Right renal pelvis (tissue), 4 donors: ENCODE measurements at regions not wholly inside any gene's neighbourhood (a gene's known extent, or its start where the extent isn't known, plus 50 kb on each side); places are given as distances from the start of the nearest gene placed in this dataset.
A peak's percentile ranks its signal among the peaks of the same experiment; 100 is the strongest.

ENCODE experiments used
- DNase-seq, 4 donors: peaks; one replicate each; pipeline ENCODE4 v3.0.0-alpha.2; 2013; ENCODE audit warnings: low read depth in 4 of 4, low spot score in 3 of 4, missing footprints in 1 of 4

GRCh38 chr2:139854769-139855483, 1074.7 kb upstream of the NXPH2 start:
- no peak for DNase-seq

DNA sequence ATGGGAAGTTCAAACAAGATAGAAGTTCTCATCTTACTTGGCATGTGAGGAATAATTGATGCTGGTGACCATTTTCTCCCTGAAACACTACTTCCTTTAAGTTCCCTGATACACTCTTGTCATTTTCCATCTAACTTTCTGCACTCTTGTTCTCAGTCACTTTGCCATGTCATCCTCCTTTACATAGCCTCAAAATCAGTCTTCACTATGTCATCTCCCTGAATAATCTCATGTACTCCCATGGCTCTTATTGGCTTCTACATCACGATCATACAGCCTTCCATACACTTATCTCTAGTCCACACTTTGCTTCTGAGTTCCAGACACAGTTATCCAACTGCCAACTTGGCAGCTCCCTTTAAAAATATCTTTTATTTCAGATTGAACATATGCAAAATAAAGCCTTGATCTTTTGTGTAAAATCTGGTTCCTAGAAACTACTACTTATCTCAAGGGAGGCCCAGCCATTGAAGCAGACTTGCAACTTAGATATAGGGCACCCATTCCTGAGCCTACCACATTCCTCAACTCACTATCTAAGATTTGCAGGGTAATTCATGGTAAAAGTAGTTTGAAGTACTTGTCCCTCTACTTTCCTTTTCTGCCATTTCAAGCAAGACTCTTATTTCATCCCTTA, 1070.2 kb upstream of the NXPH2 start:
- DNase-seq = no peak

DNA sequence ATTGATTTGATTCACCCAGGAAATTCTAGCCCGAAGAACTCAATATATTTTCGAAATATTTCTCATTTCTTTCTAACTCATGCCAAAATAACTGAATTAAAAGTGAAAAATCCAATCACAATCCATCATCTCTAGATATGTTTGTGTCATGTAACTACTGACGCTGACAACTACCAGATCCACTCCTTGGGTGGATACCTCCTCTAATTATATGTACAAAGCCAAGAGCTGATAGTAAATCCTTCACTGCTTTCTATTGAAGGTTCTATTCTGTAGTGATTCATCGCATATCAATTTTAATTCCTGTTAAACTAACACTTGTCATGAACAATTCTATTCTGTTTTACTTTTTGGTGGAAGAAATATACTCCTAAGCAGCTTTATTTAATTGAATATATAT, 1056.6 kb upstream of the NXPH2 start:
- DNase-seq = no peak

GRCh38 chr2:139835101-139835500, 1054.9 kb upstream of the NXPH2 start:
- DNase-seq = no peak

GRCh38 chr2:139828011-139828410, 1047.8 kb upstream of the NXPH2 start:
- no peak for DNase-seq

- no peak for DNase-seq
Observed at GRCh38 chr2:139825726-139826125, 1045.5 kb upstream of the NXPH2 start.

- DNase-seq = no peak
Observed at GRCh38 chr2:139819273-139819796, 1039.1 kb upstream of the NXPH2 start.

DNA sequence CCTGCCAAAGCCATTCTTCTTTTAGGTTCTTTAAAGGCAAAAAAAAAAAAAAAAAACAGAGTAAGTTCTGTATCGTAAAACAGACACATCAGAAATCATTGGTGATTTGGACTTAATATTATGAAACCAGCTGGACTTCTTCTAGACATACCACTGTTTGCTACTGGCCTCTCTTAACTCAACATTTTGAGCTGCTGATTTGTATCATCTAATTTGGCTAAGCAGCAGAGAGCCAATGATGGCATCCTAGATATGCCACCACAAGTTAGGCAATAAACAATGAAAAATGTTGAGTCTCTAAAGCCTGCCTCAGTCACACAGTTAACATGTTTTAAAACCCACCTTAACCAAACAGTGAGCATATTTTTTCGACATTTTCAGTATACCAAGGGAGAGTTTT, 1034.3 kb upstream of the NXPH2 start:
- no peak for DNase-seq

DNA sequence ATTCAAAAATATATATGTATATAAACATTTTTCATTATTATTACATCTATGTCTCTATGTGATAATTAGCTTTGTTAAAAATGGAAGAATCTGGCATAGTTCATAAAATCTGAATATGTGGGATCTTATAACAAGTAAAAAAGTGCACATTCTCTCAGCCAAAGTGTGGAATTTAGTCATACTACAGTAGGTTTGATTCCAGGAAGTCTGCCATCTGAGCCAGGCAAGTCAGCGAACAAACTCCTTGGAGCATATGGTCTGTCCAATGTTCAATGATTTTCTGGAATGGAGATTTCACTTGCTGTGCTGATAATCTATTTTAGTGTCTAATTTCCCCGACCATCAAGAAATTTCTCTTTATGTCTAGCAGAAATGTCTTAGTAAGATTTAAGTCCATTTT, 1033.2 kb upstream of the NXPH2 start:
- no peak for DNase-seq

DNA sequence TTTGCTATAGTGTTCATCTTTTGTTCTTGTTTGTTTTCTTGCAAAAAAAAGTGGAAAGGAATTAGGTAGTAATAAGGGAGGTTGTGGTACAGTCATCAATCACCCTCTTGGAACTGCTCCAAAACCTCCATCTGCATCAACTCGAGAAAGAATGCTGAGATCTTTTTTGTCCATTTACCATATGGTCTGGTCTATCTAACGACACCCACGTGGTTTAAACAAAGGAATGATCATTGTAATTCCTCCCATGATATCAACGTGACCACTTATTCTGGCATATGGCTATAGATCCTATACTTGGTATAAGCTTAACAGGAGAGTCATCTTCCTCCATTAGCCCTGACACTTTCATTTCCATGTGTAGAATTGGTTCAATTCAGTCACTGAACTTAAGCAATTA, 1025.3 kb upstream of the NXPH2 start:
- DNase-seq = no peak

- DNase-seq = no peak
Observed at GRCh38 chr2:139798391-139798790, 1018.2 kb upstream of the NXPH2 start.

GRCh38 chr2:139790807-139791752, 1010.9 kb upstream of the NXPH2 start:
- peak in 3 of 4 donors; percentile 36 to 48 (median 44) for DNase-seq

GRCh38 chr2:139790136-139790535, 1009.9 kb upstream of the NXPH2 start:
- DNase-seq = no peak

GRCh38 chr2:139778732-139779131, 998.5 kb upstream of the NXPH2 start:
- no peak for DNase-seq

GRCh38 chr2:139773720-139774277, 993.6 kb upstream of the NXPH2 start:
- no peak for DNase-seq

DNA sequence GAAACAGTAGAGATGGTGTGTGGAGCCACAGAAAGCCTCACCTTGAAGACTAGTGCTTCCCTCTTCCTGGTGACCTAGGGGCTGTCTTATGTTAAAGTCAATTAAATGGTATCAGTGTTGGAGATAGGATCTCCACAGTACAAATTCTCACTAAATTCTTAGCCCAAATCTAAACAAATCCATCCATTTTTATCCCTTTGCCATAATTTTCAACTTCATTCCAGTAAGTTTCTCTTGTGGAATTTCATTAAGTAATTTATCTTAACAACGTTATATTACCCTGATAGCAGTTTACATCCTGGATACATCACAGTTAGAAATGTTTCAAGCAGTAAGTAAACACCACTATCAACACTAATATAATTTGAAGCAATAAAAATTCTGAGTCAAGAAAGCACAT, 989.4 kb upstream of the NXPH2 start:
- DNase-seq = no peak

DNA sequence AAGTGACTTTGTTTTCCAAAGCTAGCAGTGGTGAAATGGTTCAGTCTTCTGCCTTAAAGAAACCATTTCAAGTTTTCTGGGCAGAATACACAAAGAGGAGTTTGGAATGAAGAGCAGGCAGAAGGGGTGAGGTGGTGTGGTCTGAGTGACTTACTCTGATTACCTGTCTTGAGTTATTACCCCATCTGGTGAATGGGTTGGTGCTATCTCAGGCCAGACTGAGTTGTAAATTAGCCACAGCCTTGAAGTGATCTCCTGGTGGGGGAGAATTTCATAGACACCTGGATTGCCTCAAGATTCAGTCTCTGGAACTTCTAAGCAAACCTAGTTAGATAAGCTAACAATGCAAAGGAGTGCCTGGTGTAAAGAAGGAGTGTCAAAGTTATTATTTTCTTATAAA, 983.5 kb upstream of the NXPH2 start:
- DNase-seq = no peak

- no peak for DNase-seq
Observed at GRCh38 chr2:139759000-139759505, 978.9 kb upstream of the NXPH2 start.

- no peak for DNase-seq
Observed at GRCh38 chr2:139746901-139747300, 966.7 kb upstream of the NXPH2 start.

GRCh38 chr2:139744273-139744672, 964.1 kb upstream of the NXPH2 start:
- DNase-seq = no peak
